SK-N-SH treated with all-trans-retinoic acid at 6 μM for 48 hours (cell line): ENCODE measurements at regions not wholly inside any gene's neighbourhood (a gene's known extent, or its start where the extent isn't known, plus 50 kb on each side); places are given as distances from the start of the nearest gene placed in this dataset.

ENCODE experiments used
- ATAC-seq: fragments of 200-7000 bp; cut with Tn5 transposase; 3 replicates; pipeline ENCODE4 v1.9.1; 2020; ENCODE audit warnings: mild to moderate bottlenecking, moderate library complexity
- ARNTL ChIP-seq: fragments of 450-650 bp; formaldehyde crosslinking; IDR thresholded peaks from 2 replicates; pipeline ENCODE4 v1.5.0; 2020; ENCODE audit warnings: low read depth, mild to moderate bottlenecking, moderate library complexity, borderline replicate concordance
- BACH2 ChIP-seq: fragments of 250-450 bp; sonication (Bioruptor Pico); IDR thresholded peaks from 2 replicates; pipeline ENCODE4 v1.9.0; 2021; ENCODE audit warnings: mild to moderate bottlenecking, borderline replicate concordance
- CSDC2 ChIP-seq: fragments of 250-450 bp; sonication (Bioruptor Pico); IDR thresholded peaks from 2 replicates; pipeline ENCODE4 v1.5.0; 2020; ENCODE audit warnings: mild to moderate bottlenecking, moderate library complexity
- ESRRG ChIP-seq: fragments of 250-450 bp; sonication (Bioruptor Pico); IDR thresholded peaks from 2 replicates; pipeline ENCODE4 v1.6.1; 2021; ENCODE audit warnings: mild to moderate bottlenecking
- GLIS3 ChIP-seq: fragments of 250-450 bp; sonication (Bioruptor Pico); IDR thresholded peaks from 2 replicates; pipeline ENCODE4 v1.5.0; 2020; ENCODE audit warnings: mild to moderate bottlenecking, moderate library complexity
- ISL1 ChIP-seq: fragments of 250-450 bp; sonication (Bioruptor Pico); IDR thresholded peaks from 2 replicates; pipeline ENCODE4 v2.1.2; 2022; ENCODE audit warnings: mild to moderate bottlenecking, moderate library complexity
- PPARA ChIP-seq: fragments of 250-450 bp; sonication (Bioruptor Pico); IDR thresholded peaks from 2 replicates; pipeline ENCODE4 v1.5.0; 2020; ENCODE audit warnings: mild to moderate bottlenecking, borderline replicate concordance
- RARB ChIP-seq: fragments of 250-450 bp; sonication (Bioruptor Pico); IDR thresholded peaks from 2 replicates; pipeline ENCODE4 v1.8.0; 2021; ENCODE audit warnings: mild to moderate bottlenecking, moderate library complexity
- SNAI2 ChIP-seq: fragments of 250-450 bp; sonication (Bioruptor Pico); IDR thresholded peaks from 2 replicates; pipeline ENCODE4 v1.5.0; 2020; ENCODE audit warnings: mild to moderate bottlenecking, moderate library complexity
- TCF4 ChIP-seq: fragments of 250-450 bp; sonication (Bioruptor Pico); IDR thresholded peaks from 2 replicates; pipeline ENCODE4 v1.8.0; 2021; ENCODE audit warnings: mild to moderate bottlenecking, moderate library complexity, borderline replicate concordance
- TOX ChIP-seq: fragments of 250-450 bp; sonication (Bioruptor Pico); IDR thresholded peaks from 2 replicates; pipeline ENCODE4 v1.8.0; 2021; ENCODE audit warnings: mild to moderate bottlenecking, moderate library complexity, borderline replicate concordance
- ZFP3 ChIP-seq: fragments of 250-450 bp; sonication (Bioruptor Pico); IDR thresholded peaks from 2 replicates; pipeline ENCODE4 v1.5.0; 2020; ENCODE audit warnings: mild to moderate bottlenecking, moderate library complexity
- ZNF70 ChIP-seq: fragments of 450-650 bp; formaldehyde crosslinking; IDR thresholded peaks from 2 replicates; pipeline ENCODE4 v1.5.0; 2020; ENCODE audit warnings: mild to moderate bottlenecking, moderate library complexity
- ZNF8 ChIP-seq: fragments of 450-650 bp; formaldehyde crosslinking; IDR thresholded peaks from 2 replicates; pipeline ENCODE4 v1.5.0; 2020; ENCODE audit warnings: mild to moderate bottlenecking, moderate library complexity
- TF ChIP-seq, protein P1 (sequence below): fragments of 250-450 bp; sonication (Bioruptor Pico); IDR thresholded peaks from 2 replicates; pipeline ENCODE4 v1.8.0; 2020; ENCODE audit warnings: mild to moderate bottlenecking, moderate library complexity, borderline replicate concordance
- TF ChIP-seq, protein P2 (sequence below): fragments of 250-450 bp; sonication (Bioruptor Pico); IDR thresholded peaks from 2 replicates; pipeline ENCODE4 v1.8.0; 2021; ENCODE audit warnings: low read depth, mild to moderate bottlenecking, moderate library complexity, borderline replicate concordance
- TF ChIP-seq, protein P3 (sequence below): fragments of 250-450 bp; sonication (Bioruptor Pico); IDR thresholded peaks from 2 replicates; pipeline ENCODE4 v1.5.1; 2020; ENCODE audit warnings: low read depth, mild to moderate bottlenecking, moderate library complexity
- TF ChIP-seq, protein P4 (sequence below): fragments of 250-450 bp; sonication (Bioruptor Pico); IDR thresholded peaks from 2 replicates; pipeline ENCODE4 v1.5.0; 2020; ENCODE audit warnings: mild to moderate bottlenecking, moderate library complexity
- TF ChIP-seq, protein P5 (sequence below): fragments of 250-450 bp; sonication (Bioruptor Pico); IDR thresholded peaks from 2 replicates; pipeline ENCODE4 v1.5.1; 2021; ENCODE audit warnings: mild to moderate bottlenecking, moderate library complexity

DNA sequence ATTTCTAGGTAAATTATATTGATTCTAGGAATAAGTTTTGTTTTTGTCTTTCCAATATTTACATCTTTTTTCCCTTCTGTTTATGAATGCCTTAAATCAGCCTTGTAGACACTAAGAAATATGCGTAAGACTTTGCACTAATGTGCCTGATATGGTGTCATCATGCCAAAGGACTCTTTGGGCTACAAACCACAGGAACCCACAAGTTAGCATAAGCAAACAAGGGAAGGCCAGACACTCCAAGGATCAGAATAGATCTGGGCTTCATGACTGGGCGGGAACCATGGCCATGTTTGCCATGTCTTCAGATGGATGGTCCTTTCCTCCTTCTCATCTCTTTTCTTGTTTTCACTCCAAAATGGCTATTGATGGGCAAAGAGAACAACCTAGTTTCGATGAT lies 242.2 kb upstream of the CHRNA7 start (continued):
- TF ChIP-seq, protein P1, sequence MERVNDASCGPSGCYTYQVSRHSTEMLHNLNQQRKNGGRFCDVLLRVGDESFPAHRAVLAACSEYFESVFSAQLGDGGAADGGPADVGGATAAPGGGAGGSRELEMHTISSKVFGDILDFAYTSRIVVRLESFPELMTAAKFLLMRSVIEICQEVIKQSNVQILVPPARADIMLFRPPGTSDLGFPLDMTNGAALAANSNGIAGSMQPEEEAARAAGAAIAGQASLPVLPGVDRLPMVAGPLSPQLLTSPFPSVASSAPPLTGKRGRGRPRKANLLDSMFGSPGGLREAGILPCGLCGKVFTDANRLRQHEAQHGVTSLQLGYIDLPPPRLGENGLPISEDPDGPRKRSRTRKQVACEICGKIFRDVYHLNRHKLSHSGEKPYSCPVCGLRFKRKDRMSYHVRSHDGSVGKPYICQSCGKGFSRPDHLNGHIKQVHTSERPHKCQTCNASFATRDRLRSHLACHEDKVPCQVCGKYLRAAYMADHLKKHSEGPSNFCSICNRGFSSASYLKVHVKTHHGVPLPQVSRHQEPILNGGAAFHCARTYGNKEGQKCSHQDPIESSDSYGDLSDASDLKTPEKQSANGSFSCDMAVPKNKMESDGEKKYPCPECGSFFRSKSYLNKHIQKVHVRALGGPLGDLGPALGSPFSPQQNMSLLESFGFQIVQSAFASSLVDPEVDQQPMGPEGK (CRISPR knock-in tag): no peak

DNA sequence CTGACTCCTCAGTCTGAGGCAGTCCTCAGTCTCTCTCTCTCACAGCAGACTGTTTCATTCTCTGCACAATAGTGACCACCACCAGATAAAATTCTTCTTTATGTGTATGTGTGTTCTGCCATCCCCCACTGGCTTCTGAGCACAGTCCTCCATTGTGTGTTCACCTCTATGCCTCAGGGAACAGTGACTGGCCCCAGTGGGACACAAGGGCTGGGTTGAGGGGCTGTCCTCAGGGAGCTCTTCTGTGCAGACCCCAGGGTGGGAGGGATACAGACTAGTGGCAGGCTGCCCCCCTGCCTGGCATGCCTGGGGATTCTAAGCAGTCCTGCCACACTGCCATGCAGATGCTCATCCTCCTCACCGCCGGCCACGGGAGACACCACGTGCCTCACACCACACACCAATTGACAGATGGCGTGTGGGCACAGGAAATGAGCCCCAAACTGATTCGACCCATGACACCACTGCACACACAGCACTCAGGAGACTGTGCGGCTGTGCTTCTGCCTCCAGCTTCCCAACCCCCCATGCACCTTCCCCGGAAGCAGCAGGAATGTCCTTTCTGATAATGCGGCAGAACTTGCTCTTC lies 237.6 kb upstream of the CHRNA7 start:
- TF ChIP-seq ESRRG (CRISPR knock-in tag) (no peak), ZFP3 (CRISPR knock-in tag) (no peak), ZNF8 (CRISPR knock-in tag) (no peak), TOX (no peak), ISL1 (CRISPR knock-in tag) (no peak), SNAI2 (CRISPR knock-in tag) (no peak), TCF4 (no peak), ARNTL (CRISPR knock-in tag) (no peak), ZNF70 (CRISPR knock-in tag) (no peak), PPARA (CRISPR knock-in tag) (no peak), RARB (CRISPR knock-in tag) (no peak), CSDC2 (CRISPR knock-in tag) (no peak), BACH2 (CRISPR knock-in tag) (no peak)
- TF ChIP-seq, protein P2, sequence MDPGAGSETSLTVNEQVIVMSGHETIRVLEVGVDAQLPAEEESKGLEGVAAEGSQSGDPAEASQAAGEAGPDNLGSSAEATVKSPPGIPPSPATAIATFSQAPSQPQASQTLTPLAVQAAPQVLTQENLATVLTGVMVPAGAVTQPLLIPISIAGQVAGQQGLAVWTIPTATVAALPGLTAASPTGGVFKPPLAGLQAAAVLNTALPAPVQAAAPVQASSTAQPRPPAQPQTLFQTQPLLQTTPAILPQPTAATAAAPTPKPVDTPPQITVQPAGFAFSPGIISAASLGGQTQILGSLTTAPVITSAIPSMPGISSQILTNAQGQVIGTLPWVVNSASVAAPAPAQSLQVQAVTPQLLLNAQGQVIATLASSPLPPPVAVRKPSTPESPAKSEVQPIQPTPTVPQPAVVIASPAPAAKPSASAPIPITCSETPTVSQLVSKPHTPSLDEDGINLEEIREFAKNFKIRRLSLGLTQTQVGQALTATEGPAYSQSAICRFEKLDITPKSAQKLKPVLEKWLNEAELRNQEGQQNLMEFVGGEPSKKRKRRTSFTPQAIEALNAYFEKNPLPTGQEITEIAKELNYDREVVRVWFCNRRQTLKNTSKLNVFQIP (CRISPR knock-in tag): no peak
- TF ChIP-seq, protein P1 (CRISPR knock-in tag): no peak
- TF ChIP-seq, protein P3, sequence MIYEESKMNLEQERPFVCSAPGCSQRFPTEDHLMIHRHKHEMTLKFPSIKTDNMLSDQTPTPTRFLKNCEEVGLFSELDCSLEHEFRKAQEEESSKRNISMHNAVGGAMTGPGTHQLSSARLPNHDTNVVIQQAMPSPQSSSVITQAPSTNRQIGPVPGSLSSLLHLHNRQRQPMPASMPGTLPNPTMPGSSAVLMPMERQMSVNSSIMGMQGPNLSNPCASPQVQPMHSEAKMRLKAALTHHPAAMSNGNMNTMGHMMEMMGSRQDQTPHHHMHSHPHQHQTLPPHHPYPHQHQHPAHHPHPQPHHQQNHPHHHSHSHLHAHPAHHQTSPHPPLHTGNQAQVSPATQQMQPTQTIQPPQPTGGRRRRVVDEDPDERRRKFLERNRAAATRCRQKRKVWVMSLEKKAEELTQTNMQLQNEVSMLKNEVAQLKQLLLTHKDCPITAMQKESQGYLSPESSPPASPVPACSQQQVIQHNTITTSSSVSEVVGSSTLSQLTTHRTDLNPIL (CRISPR knock-in tag): no peak
- TF ChIP-seq, protein P4, sequence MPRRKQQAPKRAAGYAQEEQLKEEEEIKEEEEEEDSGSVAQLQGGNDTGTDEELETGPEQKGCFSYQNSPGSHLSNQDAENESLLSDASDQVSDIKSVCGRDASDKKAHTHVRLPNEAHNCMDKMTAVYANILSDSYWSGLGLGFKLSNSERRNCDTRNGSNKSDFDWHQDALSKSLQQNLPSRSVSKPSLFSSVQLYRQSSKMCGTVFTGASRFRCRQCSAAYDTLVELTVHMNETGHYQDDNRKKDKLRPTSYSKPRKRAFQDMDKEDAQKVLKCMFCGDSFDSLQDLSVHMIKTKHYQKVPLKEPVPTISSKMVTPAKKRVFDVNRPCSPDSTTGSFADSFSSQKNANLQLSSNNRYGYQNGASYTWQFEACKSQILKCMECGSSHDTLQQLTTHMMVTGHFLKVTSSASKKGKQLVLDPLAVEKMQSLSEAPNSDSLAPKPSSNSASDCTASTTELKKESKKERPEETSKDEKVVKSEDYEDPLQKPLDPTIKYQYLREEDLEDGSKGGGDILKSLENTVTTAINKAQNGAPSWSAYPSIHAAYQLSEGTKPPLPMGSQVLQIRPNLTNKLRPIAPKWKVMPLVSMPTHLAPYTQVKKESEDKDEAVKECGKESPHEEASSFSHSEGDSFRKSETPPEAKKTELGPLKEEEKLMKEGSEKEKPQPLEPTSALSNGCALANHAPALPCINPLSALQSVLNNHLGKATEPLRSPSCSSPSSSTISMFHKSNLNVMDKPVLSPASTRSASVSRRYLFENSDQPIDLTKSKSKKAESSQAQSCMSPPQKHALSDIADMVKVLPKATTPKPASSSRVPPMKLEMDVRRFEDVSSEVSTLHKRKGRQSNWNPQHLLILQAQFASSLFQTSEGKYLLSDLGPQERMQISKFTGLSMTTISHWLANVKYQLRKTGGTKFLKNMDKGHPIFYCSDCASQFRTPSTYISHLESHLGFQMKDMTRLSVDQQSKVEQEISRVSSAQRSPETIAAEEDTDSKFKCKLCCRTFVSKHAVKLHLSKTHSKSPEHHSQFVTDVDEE (CRISPR knock-in tag): no peak
- TF ChIP-seq, protein P5, sequence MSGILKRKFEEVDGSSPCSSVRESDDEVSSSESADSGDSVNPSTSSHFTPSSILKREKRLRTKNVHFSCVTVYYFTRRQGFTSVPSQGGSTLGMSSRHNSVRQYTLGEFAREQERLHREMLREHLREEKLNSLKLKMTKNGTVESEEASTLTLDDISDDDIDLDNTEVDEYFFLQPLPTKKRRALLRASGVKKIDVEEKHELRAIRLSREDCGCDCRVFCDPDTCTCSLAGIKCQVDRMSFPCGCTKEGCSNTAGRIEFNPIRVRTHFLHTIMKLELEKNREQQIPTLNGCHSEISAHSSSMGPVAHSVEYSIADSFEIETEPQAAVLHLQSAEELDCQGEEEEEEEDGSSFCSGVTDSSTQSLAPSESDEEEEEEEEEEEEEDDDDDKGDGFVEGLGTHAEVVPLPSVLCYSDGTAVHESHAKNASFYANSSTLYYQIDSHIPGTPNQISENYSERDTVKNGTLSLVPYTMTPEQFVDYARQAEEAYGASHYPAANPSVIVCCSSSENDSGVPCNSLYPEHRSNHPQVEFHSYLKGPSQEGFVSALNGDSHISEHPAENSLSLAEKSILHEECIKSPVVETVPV (CRISPR knock-in tag): no peak
- no peak for ATAC-seq

DNA sequence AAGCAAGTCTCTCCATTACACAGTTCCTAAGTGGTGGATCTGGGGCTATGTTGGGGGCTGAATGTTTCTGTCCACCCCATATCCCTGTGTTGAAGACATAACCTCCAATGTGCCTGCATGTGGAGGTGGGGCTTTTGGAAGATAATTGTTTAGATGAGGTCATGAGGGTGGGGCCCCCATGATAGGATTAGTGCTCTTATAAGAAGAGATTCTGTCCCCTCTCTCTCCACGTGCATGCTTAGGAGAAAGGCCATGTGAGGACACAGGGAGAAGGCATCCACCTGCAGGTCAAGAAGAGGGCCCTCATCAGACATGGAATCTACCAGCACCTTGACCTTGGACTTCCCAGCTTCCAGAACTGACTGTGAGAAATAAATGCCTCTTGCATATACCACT lies 231.0 kb upstream of the CHRNA7 start:
- no peak for ATAC-seq
- TF ChIP-seq, protein P3 (CRISPR knock-in tag): no peak
- TF ChIP-seq SNAI2 (CRISPR knock-in tag) (no peak), GLIS3 (no peak), ISL1 (CRISPR knock-in tag) (no peak)
- TF ChIP-seq, protein P5 (CRISPR knock-in tag): no peak
